HG02852 (cell line): ENCODE measurements at regions not wholly inside any gene's neighbourhood (a gene's known extent, or its start where the extent isn't known, plus 50 kb on each side); places are given as distances from the start of the nearest gene placed in this dataset.

Experiments
- ATAC-seq: cut with Tn5 transposase; IDR thresholded peaks from one replicate; pipeline ENCODE4 v1.9.1; 2021; ENCODE audit warnings: mild to moderate bottlenecking, moderate library complexity; ENCODE audit not compliant: unreplicated experiment

GRCh38 chr12:118689793-118690192 lies 291.5 kb upstream of the SRRM4 start:
- peak; percentile 80 for ATAC-seq

- no peak for ATAC-seq
Measured at GRCh38 chr12:118690506-118690905, 290.8 kb upstream of the SRRM4 start.

- no peak for ATAC-seq
Measured at GRCh38 chr12:118694128-118694775, 287.1 kb upstream of the SRRM4 start.

GRCh38 chr12:118704527-118705241 lies 276.7 kb upstream of the SRRM4 start:
- ATAC-seq, result no peak

- ATAC-seq, result no peak
Measured at GRCh38 chr12:118706437-118706836, 274.9 kb upstream of the SRRM4 start.

- no peak for ATAC-seq
Measured at GRCh38 chr12:118709946-118710345, 271.4 kb upstream of the SRRM4 start.

GRCh38 chr12:118711185-118711584 lies 270.2 kb upstream of the SRRM4 start:
- no peak for ATAC-seq

- no peak for ATAC-seq
Measured at GRCh38 chr12:118714051-118714460, 267.3 kb upstream of the SRRM4 start.

- ATAC-seq, result no peak
Measured at GRCh38 chr12:118714500-118714899, 266.8 kb upstream of the SRRM4 start.

- no peak for ATAC-seq
Measured at GRCh38 chr12:118715647-118716046, 265.7 kb upstream of the SRRM4 start.

- ATAC-seq, result no peak
Measured at GRCh38 chr12:118727196-118727978, 254.0 kb upstream of the SRRM4 start.

GRCh38 chr12:118727979-118728366 lies 253.4 kb upstream of the SRRM4 start:
- no peak for ATAC-seq

GRCh38 chr12:118734266-118734665 lies 247.1 kb upstream of the SRRM4 start:
- ATAC-seq, result no peak

GRCh38 chr12:118737985-118738540 lies 243.3 kb upstream of the SRRM4 start:
- ATAC-seq, result no peak

- no peak for ATAC-seq
Measured at GRCh38 chr12:118741194-118741593, 240.1 kb upstream of the SRRM4 start.

- ATAC-seq, result no peak
Measured at GRCh38 chr12:118742431-118742830, 238.9 kb upstream of the SRRM4 start.

- no peak for ATAC-seq
Measured at GRCh38 chr12:118743896-118744700, 237.2 kb upstream of the SRRM4 start.

- ATAC-seq, result no peak
Measured at GRCh38 chr12:118746176-118746575, 235.2 kb upstream of the SRRM4 start.

- no peak for ATAC-seq
Measured at GRCh38 chr12:118746960-118747359, 234.4 kb upstream of the SRRM4 start.

- ATAC-seq, result no peak
Measured at GRCh38 chr12:118747771-118748170, 233.6 kb upstream of the SRRM4 start.
